OCI-LY7 (cell line): ENCODE measurements at regions not wholly inside any gene's neighbourhood (a gene's known extent, or its start where the extent isn't known, plus 50 kb on each side); places are given as distances from the start of the nearest gene placed in this dataset.

Experiments
- EZH2phosphoT487 ChIP-seq: fragments of 200-600 bp; sonication (generic); IDR thresholded peaks from 2 replicates; pipeline ENCODE4 v1.6.1; 2018; ENCODE audit warnings: low read depth, borderline replicate concordance, mild to moderate bottlenecking, mixed run types, antibody characterized with exemption, low read length, moderate library complexity, mixed read lengths
- TF ChIP-seq, protein P1 (sequence below): fragments of 200-600 bp; sonication (generic); conservative IDR thresholded peaks from 2 replicates; pipeline ENCODE4 v1.5.1; 2014; ENCODE audit warnings: mild to moderate bottlenecking, antibody characterized with exemption, low read length, moderate library complexity, mixed read lengths

- TF ChIP-seq, protein P1, sequence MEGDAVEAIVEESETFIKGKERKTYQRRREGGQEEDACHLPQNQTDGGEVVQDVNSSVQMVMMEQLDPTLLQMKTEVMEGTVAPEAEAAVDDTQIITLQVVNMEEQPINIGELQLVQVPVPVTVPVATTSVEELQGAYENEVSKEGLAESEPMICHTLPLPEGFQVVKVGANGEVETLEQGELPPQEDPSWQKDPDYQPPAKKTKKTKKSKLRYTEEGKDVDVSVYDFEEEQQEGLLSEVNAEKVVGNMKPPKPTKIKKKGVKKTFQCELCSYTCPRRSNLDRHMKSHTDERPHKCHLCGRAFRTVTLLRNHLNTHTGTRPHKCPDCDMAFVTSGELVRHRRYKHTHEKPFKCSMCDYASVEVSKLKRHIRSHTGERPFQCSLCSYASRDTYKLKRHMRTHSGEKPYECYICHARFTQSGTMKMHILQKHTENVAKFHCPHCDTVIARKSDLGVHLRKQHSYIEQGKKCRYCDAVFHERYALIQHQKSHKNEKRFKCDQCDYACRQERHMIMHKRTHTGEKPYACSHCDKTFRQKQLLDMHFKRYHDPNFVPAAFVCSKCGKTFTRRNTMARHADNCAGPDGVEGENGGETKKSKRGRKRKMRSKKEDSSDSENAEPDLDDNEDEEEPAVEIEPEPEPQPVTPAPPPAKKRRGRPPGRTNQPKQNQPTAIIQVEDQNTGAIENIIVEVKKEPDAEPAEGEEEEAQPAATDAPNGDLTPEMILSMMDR, result no peak
- no peak for TF ChIP-seq EZH2phosphoT487
Measured at GRCh38 chr3:14253707-14254382, 75.2 kb downstream of the LSM3 start.
